GM19397 (cell line): ENCODE measurements at regions not wholly inside any gene's neighbourhood (a gene's known extent, or its start where the extent isn't known, plus 50 kb on each side); places are given as distances from the start of the nearest gene placed in this dataset.

ENCODE experiments used
- ATAC-seq: cut with Tn5 transposase; IDR thresholded peaks from one replicate; pipeline ENCODE4 v1.9.1; 2021; ENCODE audit warnings: mild to moderate bottlenecking, moderate library complexity; ENCODE audit not compliant: unreplicated experiment

GRCh38 chr2:196479350-196479749 lies 160.2 kb upstream of the CCDC150 start:
- ATAC-seq: no peak

GRCh38 chr2:196480653-196481323 lies 158.7 kb upstream of the CCDC150 start:
- ATAC-seq: no peak

DNA sequence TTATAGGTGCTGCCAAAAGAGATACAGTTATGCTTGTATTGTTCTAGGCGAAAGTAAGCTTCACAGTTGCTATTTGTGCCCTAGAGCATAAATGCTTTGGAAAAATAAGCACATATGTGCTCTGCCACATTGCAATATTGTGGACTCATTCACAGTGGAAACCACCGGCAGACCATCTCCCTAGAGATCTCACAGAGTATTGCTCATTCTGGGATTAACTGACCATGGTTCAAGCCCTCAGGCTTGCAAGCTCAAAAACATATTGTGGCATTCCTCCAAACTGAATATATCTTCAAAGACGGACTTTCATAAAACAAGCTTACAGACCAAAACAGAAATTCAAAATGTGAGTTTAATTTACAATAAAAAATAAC lies 158.2 kb upstream of the CCDC150 start:
- ATAC-seq: no peak

DNA sequence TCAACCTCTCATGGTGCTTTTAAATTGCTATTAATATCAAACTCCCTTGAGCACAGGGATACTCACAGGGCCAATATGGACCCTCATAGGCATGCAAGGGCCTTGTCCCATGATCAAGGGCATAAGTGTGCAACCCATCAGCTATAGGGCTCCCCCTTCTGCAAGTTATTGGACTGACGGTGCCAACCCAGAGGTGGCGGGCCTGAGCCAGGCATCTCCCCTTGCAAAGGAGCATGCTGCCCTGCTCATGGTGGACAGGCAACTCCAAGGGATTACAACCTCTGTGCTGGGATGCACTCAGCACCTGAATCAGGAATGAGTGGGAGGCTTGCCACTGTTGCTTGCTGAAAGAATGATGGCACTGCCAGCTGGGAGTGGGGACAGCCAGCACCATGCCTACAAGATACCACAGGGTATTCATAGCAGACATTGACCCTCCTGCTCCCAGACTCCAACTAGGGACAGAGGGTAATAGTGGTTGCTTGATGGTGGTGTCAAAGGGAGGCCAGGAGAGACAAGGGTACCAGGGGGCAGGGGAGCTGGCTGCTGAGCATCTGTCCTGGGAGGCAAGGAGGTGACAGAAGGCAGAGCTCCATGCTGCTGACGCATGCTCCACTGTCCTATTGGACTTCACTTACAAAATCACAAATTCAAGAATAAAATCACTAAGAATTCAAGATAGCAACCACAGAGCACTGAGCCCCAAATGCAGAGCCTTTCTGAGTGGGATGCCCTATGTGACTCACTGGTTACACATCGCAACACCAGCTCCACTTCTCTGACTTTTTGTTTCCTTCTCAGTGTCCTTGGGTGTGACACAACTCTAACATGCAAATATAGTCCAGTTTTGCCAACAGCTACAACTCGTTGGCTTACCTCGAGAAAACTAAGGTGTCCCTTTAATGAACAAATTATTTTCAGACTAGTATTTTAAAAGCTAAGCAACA lies 157.1 kb upstream of the CCDC150 start:
- no peak for ATAC-seq

- ATAC-seq: no peak
These were observed 153.4 kb upstream of the CCDC150 start for GRCh38 chr2:196486146-196486545.

GRCh38 chr2:196487417-196487816 lies 152.1 kb upstream of the CCDC150 start:
- no peak for ATAC-seq

DNA sequence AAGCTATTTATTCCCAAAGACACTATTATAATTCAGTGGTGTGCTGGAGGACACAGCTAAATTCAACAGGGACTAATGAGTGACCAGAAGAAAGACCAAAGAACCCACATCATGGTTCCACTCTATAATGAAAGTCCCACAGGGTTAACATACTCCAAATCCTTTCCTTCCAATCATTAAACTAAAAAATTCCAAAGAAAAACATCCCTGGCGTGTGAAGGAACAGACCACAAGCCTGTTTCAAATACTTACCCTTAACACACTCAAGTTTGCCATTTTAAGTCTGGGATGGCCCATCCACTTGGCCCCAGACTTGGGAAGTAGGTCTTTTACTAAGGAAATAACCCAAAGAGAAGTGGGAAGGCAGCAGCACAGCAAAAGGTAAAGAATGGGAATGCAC lies 150.1 kb upstream of the CCDC150 start:
- ATAC-seq: no peak

DNA sequence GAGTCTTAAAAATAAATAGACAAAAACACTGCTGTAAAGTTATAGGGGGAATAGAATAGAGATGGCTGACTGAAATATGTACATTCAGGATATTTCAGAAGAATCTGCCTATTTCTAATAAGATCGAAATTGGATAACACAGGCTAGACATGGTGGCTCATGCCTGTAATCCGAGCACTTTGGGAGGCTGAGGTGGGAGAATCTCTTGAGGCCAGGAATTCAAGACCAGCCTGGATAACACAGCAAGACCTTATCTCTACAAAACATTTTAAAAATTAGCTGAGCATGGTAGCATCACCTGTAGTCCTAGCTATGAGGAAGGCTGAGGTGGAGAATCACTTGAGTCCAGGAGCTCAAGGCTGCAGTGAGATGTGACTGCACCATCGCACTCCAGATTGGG lies 146.6 kb upstream of the CCDC150 start:
- ATAC-seq: no peak

- ATAC-seq: no peak
These were observed 140.6 kb upstream of the CCDC150 start for GRCh38 chr2:196498962-196499361.

- no peak for ATAC-seq
These were observed 139.8 kb upstream of the CCDC150 start for GRCh38 chr2:196499686-196500085.

- ATAC-seq: no peak
These were observed 138.7 kb upstream of the CCDC150 start for GRCh38 chr2:196500686-196501431.

DNA sequence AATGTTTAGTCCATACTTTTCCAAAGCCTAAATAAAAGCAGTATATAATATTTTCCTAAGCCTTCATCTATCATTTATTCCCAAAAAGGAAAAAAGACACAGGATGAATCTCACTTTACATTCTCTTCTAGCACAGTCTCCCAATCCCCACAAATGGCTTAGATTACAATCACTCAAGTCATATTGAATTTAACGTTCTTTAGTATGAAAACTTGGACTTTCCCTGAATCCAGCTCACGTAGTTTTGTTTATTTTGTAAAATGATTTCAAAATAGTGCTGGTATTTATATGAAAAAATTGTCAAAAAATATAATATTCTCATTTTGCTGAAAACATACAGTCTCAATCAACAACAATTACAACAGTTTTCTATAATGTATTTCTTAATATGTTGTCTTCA lies 137.7 kb upstream of the CCDC150 start:
- ATAC-seq: no peak

- ATAC-seq: no peak
These were observed 137.1 kb upstream of the CCDC150 start for GRCh38 chr2:196502386-196502785.

DNA sequence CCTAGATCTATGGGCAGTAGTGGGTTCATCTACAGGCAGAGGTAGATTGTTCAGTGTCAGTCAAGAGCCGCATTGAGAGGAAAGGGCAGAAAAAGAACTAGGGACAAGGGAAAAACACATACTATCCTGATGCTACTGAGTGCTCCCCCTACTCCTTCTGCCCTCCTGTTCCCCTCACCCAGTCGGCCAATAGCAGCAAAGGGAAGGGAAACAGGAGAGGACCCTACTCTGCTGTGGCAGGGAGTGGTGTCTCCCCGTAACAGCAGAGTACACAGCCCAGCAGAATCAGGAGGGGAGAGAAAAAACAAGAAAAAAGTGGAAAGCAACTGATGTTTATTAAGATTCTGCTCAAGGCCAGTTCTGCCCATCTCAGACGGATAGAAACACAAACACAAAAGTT lies 136.1 kb upstream of the CCDC150 start:
- no peak for ATAC-seq

GRCh38 chr2:196504788-196505187 lies 134.7 kb upstream of the CCDC150 start:
- ATAC-seq: no peak

GRCh38 chr2:196510246-196510645 lies 129.3 kb upstream of the CCDC150 start:
- no peak for ATAC-seq

GRCh38 chr2:196511258-196512168 lies 128.0 kb upstream of the CCDC150 start:
- no peak for ATAC-seq

- ATAC-seq: no peak
These were observed 125.6 kb upstream of the CCDC150 start for GRCh38 chr2:196513796-196514526.

DNA sequence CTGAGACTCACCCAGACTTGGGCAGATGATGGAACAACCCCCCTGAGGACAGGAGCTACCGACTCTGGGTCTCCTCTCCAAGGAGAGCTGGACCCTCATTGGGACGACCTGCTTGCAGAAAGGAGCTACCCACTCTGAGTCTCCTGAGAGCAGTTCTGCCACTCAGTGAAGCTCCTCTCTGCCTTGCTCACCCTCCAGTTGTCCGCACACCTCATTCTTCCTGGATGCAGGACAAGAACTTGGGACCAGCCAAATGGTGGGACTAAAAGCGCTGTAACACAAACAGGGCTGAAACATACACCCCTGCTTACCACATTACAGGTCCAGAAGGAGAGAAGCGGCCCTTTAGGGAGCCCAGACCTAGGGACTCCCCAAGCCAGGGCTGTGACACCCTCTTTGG lies 124.9 kb upstream of the CCDC150 start:
- ATAC-seq: no peak

- no peak for ATAC-seq
These were observed 124.5 kb upstream of the CCDC150 start for GRCh38 chr2:196515051-196515450.
